ENCODE measurements at regions not wholly inside any gene's neighbourhood (a gene's known extent, or its start where the extent isn't known, plus 50 kb on each side); places are given as distances from the start of the nearest gene placed in this dataset.

- TF ChIP-seq CTCF (conservative IDR thresholded peaks at IDR 0.05; ENCODE audit: low read depth in 2 of 2), result peak; percentile 73 to 83
- no peak for TF ChIP-seq JUNB (IDR thresholded peaks at IDR 0.05; ENCODE audit: unreplicated experiment)
- Histone ChIP-seq H3K9me2 (ENCODE audit: insufficient read depth) (no peaks in the 10 kb centered on the region), H3K27ac (ENCODE audit: low read depth) (no peak overlapping the region), H2AFZ (no peak overlapping the region), H3F3A (replicated peaks; ENCODE audit: low read depth) (no peaks in the 10 kb centered on the region), H3K27me3 (ENCODE audit: insufficient read depth) (no peaks in the 10 kb centered on the region), H3K4me1 (ENCODE audit: insufficient read depth) (peaks cover 4% of the 10 kb centered on the region; the same call in 1 of the 2 replicates), H3K4me2 (no peak overlapping the region), H4K20me1 (replicated peaks; ENCODE audit: insufficient read depth) (no peaks in the 10 kb centered on the region), H3K4me3 (no peak overlapping the region), H3K36me3 (ENCODE audit: insufficient read depth) (no peaks in the 10 kb centered on the region), H3K79me2 (replicated peaks; ENCODE audit: insufficient read depth) (no peaks in the 10 kb centered on the region)
- Mint-ChIP-seq H3K4me1 (no peaks in the 10 kb centered on the region; the same call in 2 of the 3 replicates), H3K4me3 (no peak overlapping the region), H3K27me3 (ENCODE audit: insufficient read depth, low read depth, poor library complexity) (no peaks in the 10 kb centered on the region), H3K27ac (no peak overlapping the region), H3K9me3 (no peaks in the 10 kb centered on the region; the same call in 2 of the 3 replicates), H3K36me3 (ENCODE audit: low read depth) (no peaks in the 10 kb centered on the region)
- DNase-seq (ENCODE audit: low spot score) (peak; percentile 80), ATAC-seq (peak; percentile 82)
Measured at GRCh38 chr4:156677131-156677531, 294.5 kb downstream of the PDGFC start.

- Histone ChIP-seq H3K27me3 (ENCODE audit: insufficient read depth) (no peaks in the 10 kb centered on the region), H4K20me1 (replicated peaks; ENCODE audit: insufficient read depth) (no peaks in the 10 kb centered on the region), H3K4me2 (no peak overlapping the region), H2AFZ (no peak overlapping the region), H3K4me3 (no peak overlapping the region), H3K4me1 (ENCODE audit: insufficient read depth) (peaks cover 4% of the 10 kb centered on the region; the same call in 1 of the 2 replicates), H3K36me3 (ENCODE audit: insufficient read depth) (no peaks in the 10 kb centered on the region), H3F3A (replicated peaks; ENCODE audit: low read depth) (no peaks in the 10 kb centered on the region), H3K27ac (ENCODE audit: low read depth) (no peak overlapping the region), H3K9me2 (ENCODE audit: insufficient read depth) (no peaks in the 10 kb centered on the region), H3K79me2 (replicated peaks; ENCODE audit: insufficient read depth) (no peaks in the 10 kb centered on the region)
- H3K36me3 Mint-ChIP-seq (ENCODE audit: low read depth), result no peaks in the 10 kb centered on the region
- no peak overlapping the region for H3K27ac Mint-ChIP-seq
- H3K9me3 Mint-ChIP-seq, result no peaks in the 10 kb centered on the region
- no peak for DNase-seq (ENCODE audit: low spot score)
- no peak for ATAC-seq
- H3K4me1 Mint-ChIP-seq, result no peaks in the 10 kb centered on the region; the same call in 2 of the 3 replicates
- no peaks in the 10 kb centered on the region for H3K27me3 Mint-ChIP-seq (ENCODE audit: insufficient read depth, low read depth, poor library complexity)
- H3K4me3 Mint-ChIP-seq, result no peak overlapping the region
- no peak for TF ChIP-seq ZNF331 (CRISPR knock-in tag; IDR thresholded peaks at IDR 0.05; ENCODE audit: low read depth)
- TF ChIP-seq EZH2phosphoT487 (IDR thresholded peaks at IDR 0.05; ENCODE audit: unreplicated experiment), result no peak
Measured at GRCh38 chr4:156676116-156676851, 295.3 kb downstream of the PDGFC start.

GRCh38 chr4:156673483-156673882 lies 298.1 kb downstream of the PDGFC start:
- DNase-seq (ENCODE audit: low spot score) (no peak), ATAC-seq (no peak)
- H3K36me3 Mint-ChIP-seq (ENCODE audit: low read depth), result no peaks in the 10 kb centered on the region
- Histone ChIP-seq H2AFZ (no peak overlapping the region), H3K4me3 (no peak overlapping the region), H4K20me1 (replicated peaks; ENCODE audit: insufficient read depth) (no peaks in the 10 kb centered on the region), H3F3A (replicated peaks; ENCODE audit: low read depth) (no peaks in the 10 kb centered on the region), H3K4me2 (no peak overlapping the region), H3K27ac (ENCODE audit: low read depth) (no peak overlapping the region), H3K27me3 (ENCODE audit: insufficient read depth) (no peaks in the 10 kb centered on the region), H3K36me3 (ENCODE audit: insufficient read depth) (no peaks in the 10 kb centered on the region), H3K4me1 (ENCODE audit: insufficient read depth) (peaks cover 4% of the 10 kb centered on the region; the same call in 1 of the 2 replicates), H3K79me2 (replicated peaks; ENCODE audit: insufficient read depth) (no peaks in the 10 kb centered on the region), H3K9me2 (ENCODE audit: insufficient read depth) (no peaks in the 10 kb centered on the region)
- no peaks in the 10 kb centered on the region; the same call in 2 of the 3 replicates for H3K4me1 Mint-ChIP-seq
- TF ChIP-seq CTCF (conservative IDR thresholded peaks at IDR 0.05; ENCODE audit: low read depth in 2 of 2), result no peak
- TF ChIP-seq EZH2phosphoT487 (IDR thresholded peaks at IDR 0.05; ENCODE audit: unreplicated experiment), result no peak
- H3K9me3 Mint-ChIP-seq, result no peaks in the 10 kb centered on the region
- H3K27me3 Mint-ChIP-seq (ENCODE audit: insufficient read depth, low read depth, poor library complexity), result no peaks in the 10 kb centered on the region
- no peak overlapping the region for H3K4me3 Mint-ChIP-seq
- no peak overlapping the region for H3K27ac Mint-ChIP-seq

Data from GM23338 (cell line).